HG03103 (cell line): ENCODE measurements at regions not wholly inside any gene's neighbourhood (a gene's known extent, or its start where the extent isn't known, plus 50 kb on each side); places are given as distances from the start of the nearest gene placed in this dataset.

Source experiments
- ATAC-seq: cut with Tn5 transposase; IDR thresholded peaks from one replicate; pipeline ENCODE4 v1.9.1; 2021; ENCODE audit warnings: low read depth; ENCODE audit not compliant: unreplicated experiment

GRCh38 chr1:222124602-222125001 lies 382.7 kb upstream of the DUSP10 start:
- no peak for ATAC-seq

DNA sequence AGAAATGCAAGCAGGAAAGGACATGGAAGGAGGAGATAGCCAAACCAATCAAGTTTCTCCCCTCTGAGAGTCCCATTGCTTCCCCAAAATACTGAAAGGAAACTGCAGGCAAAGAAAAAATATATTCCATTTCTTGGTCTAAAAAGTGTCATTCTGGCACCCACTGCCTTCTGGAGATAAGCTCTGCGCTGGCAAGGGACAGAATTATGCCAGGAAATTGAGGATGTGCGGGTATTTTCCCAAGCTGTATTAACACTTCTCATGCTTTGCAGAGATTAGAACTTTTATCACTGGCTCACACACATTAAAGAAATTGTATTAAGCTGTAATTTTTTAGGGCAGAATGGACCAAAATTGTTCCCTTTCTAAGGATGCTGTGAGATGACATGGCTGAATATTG lies 381.2 kb upstream of the DUSP10 start:
- no peak for ATAC-seq

DNA sequence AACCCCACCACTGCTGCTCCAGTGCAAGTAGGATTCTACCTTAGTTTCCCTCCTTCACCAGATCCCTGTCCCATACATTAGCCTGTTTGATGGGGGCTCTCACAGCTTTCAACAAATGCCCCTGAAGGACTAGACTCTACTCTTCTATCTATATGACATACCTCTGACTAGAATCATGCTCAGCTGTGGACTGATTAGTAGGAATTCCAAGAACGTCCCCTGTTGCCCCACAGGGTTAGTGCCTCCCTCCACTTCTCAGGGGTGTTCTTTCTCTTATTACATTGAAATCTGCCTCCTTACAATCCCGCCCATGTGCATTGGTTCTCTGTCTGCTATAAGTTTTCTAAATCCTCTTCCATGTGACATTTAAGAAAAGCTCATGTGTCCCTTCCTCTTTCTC lies 375.9 kb upstream of the DUSP10 start:
- ATAC-seq = no peak

DNA sequence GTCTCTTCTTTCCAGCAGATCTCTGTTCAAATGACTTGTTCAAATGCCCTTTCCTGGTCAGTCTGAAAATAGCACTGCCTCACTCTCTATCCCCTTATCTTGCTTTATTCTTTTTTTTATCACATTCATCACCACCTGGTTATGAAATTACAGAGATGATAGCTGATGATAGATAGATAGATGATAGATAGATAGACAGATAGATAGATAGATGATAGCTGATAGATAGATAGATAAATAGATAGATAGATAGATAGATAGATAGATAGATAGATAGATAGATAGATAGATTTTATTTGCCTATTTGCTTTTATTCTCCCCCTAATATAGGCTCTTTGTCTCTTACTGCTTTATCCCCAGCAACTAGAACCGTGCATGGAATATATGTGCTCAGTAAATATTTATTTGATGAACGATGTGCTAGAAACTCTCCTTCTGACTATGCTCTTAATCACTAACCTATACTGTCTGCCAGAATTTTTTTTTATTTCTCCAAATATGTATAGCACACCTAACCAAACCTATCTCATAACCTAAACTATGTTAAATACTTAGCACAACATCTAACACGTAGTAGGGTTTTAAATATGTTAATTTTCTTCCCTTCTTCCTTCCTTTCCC lies 372.8 kb upstream of the DUSP10 start:
- ATAC-seq = no peak

- no peak for ATAC-seq
Observed at GRCh38 chr1:222109836-222110235, 367.9 kb upstream of the DUSP10 start.

DNA sequence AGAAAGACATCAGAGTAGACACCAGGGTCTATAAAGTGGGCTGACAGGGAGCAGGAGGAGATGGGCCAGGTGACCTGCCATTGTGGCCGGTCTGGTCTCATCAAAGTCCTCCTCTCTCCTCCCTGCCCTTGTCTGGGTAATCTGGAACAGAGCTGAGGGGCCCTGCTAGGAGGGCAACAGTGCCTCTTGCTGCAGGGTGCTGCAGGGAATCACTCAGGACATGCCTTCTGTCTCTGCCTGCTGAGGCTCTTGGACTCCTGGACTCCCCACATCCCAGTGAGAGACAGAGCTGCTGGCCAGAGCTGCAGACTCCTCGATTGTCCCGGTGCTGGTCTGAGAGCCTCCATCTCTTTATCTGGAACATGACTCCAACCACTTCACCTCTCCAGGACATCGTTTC lies 366.1 kb upstream of the DUSP10 start:
- no peak for ATAC-seq

DNA sequence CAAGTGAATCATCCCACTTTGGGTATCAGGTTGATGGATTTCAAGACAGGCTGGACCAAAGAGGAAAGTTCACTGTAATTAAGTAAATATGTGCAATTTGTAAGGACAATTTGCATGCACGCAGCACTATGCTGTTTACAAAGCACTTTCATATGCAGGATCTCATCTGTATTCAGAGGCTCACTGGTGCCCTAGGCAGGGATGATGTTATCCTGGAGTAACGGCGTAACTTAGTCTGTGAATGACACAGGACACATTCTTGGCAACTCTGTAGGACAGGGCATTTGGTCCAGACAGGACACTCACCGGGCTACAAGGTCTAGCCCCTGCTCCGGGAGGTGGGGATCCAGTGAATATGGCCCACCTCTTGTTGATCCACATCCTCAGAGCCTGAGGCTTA lies 365.4 kb upstream of the DUSP10 start:
- ATAC-seq = no peak

DNA sequence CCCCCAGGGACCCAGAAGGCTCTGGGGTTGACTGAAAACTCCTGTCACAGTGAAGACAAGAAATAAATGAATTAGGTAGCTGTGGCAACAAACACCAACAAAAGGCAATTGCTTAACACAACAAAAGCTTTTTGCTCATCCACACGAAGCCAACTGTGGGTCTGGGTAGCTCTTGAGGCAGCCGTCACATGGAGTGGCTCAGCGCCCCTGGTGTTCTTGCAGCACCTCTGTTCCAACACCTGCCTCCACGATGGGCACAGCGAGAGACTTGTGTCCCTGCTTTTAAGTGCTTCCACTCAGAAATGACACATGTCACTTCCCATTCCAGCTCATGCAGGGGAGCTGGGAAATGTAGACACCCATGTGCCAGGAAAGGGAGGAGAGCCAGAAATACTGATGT lies 364.5 kb upstream of the DUSP10 start:
- no peak for ATAC-seq

- no peak for ATAC-seq
Observed at GRCh38 chr1:222105861-222106260, 364.0 kb upstream of the DUSP10 start.

DNA sequence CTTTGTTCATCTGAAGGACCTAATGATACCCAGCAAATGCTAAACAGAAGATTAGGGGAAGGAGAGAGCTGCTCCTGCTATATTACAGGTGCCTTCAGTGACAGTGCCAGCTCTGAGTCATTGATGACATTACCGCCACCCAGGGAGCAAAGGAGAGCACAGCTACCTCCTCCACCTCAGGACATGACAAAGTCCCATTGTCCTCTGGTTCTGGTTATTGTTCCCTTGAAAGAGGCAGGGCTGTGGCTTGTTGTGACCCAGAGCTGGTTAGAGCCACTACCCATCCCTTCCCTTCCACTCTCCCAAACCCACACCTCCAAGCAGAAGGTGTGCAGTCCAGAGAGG lies 363.5 kb upstream of the DUSP10 start:
- ATAC-seq = no peak

DNA sequence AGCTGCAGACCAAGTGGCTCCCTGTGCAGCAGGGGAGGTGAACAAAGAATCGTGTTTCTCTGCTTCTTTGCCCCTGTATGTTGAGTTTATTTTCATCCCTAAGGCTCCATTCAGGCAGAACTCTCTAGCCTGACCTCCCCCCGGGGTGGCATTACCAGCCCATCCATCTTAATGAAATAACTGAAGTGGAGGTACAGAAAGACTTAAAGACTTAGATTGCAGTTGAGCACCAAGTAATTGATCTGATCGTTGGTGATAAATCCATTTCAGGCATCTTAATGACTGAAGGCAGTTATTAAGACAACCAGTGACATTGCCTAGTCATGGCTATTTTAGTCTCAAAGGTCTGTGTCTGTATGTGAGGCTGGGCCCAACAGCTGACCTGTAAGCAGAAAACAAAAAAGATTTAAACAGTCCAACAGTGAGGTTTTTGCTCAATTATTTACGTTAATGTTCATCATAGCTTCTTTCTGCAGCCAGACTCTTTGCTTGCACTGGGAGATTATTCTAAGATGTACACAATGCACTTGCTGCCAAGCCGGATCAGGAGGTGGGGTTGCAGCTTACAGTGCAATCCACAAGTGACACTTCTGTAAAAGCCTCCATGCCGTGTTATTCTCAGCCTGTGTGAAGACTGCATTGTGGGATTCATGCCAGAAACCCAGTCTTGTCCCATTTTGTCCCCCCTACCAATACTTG lies 363.0 kb upstream of the DUSP10 start:
- no peak for ATAC-seq

DNA sequence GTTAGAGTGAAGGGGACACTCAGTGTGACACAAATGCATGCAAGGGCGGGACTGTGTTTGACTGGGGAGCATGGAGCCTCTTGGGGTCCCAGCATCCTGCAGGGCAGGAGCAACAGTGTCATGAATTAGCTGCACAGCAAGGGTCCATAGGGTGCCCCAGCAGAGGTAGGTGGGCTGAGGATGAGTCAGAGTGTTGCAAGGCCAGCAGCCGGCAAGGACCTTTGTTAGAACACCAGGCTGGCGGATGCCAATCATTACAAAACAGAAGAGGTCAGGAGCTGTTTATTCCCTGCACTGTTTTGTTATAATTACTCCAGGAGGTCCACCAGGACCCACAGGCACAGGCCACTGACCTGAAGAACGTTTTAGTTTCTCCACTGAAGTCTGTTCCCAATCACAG lies 362.2 kb upstream of the DUSP10 start:
- no peak for ATAC-seq

DNA sequence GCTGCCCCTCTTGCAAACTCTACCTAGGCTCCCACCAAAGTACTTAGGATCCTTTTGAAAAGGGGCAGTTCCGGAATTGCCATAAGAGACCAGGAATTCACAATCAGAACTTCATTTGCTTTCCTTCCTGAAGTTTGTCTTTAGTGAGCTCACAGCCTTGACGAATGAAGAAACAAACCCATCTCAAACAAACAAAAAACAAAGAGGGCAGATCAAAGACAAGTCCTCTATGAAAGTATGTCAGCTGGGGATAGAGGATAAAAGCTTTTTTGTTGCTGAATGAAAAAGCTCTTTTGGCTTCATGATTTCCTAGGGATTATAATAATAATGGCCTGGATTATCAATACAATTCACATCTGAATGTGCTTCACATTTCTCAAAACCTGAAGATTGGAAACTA lies 357.9 kb upstream of the DUSP10 start:
- ATAC-seq = no peak

DNA sequence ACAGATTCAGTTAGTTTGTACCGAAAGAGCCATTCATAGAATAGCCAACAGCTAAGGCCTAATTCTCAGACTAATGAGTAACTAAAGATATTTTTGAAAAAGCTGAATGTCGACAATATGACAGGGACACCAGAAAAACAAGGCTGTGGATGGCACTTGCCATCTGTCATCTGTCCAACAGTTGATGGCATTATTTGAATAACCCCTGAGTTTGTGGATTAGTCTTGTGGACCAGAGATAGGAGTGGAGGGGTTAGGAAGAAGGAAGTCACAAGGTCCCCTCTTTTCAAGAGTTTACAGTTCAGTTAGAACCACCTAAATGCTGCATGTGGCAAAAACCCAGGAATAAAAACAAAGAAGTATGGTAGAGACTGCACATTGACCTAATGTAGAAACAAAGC lies 356.5 kb upstream of the DUSP10 start:
- no peak for ATAC-seq

DNA sequence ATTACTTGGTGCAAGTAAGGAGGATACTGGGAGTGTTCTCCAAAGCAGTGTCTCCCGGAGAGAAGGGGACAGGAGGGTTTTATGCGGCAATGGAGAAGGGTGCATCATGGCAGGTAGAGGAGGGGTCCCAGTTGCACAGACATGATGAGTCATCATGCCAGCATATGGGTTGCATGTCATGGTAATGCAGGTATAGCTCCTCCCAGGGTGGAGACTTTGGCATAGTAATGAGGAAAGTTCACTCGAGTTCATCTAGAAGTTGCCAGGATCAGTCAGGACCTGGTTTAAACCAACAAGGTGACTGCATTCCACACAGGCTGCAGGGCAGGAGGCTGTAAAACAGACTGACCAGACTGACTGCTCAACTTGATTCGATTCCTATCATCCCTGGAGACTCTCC lies 355.7 kb upstream of the DUSP10 start:
- ATAC-seq = no peak

- no peak for ATAC-seq
Observed at GRCh38 chr1:222096883-222097282, 355.0 kb upstream of the DUSP10 start.

- ATAC-seq = no peak
Observed at GRCh38 chr1:222096476-222096772, 354.5 kb upstream of the DUSP10 start.

DNA sequence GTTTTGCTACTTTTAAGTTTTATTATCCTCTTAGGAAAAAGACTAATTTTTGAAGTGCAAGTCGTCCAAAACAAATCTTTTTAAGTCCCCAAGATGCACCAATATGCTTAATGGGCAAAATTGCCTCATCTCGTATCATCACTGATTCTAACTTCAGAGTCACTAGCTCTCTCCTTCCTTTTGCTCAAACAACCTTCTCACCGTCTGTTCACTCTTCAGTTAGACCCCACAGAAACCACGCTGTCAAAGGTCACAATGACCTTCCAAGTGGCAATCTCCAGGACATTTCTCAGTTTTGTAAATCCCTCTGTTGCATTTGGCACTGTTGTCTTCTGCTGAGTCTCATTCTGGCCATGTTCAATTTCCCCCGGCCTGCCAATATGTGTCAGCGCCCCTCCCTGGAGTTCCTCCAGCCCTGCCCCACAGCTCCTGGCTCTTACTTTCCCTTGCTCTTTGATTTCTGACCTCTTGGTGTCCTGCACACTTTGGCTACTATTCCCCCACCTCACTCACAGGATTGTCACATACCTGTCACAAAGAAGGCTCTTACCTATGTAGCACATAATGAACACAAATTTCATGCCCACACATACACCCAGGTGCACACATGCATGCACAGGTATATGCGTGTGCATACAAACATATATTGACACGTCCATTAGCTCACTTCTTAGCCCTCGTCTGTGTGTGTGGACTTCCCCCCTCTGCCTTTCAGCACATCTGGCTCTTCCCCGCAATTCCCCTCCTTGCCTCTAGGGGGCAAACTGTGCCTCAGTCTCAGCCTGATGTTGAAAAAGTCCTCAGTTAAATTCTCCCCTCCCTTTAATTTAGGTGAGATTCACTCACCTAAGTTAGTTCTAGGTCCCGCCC lies 354.0 kb upstream of the DUSP10 start:
- ATAC-seq = peak; percentile 87

- no peak for ATAC-seq
Observed at GRCh38 chr1:222093518-222093917, 351.6 kb upstream of the DUSP10 start.

GRCh38 chr1:222090103-222090502 lies 348.2 kb upstream of the DUSP10 start:
- no peak for ATAC-seq

DNA sequence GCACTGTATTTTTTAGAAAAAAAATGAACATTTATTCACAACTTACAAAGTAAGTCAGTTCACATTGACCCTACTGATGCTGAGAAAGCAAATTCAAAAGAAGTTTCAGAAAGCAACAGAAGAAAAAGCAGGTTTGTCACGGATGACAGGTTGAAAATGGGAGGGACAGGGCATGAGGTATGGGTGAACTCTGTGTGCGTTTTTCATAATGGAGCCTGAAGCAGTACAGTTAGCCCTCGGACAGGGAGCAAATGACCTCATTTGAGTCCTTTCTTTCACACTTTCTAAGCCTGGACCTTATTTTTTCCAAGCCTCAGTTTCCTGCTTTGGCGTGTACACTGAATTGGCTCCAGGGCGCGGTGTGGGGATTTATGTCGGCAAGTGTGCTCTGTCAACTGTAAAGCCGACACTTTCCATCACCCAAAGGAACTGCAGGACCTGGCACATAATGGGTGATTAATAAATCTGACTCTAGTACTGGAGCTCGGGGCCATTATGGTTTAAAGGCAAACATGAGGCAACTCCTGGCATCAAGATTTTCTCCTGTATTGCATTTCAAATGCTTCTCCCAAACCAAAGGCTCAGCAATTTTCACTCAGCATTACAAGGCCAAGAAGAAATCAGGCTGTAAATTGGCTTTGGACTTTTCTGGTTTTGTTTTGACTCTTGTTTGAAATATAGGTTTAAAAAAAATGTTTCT lies 345.5 kb upstream of the DUSP10 start:
- no peak for ATAC-seq
